MM.1S (cell line): ENCODE measurements at regions not wholly inside any gene's neighbourhood (a gene's known extent, or its start where the extent isn't known, plus 50 kb on each side); places are given as distances from the start of the nearest gene placed in this dataset.

Experiments
- DNase-seq: peaks from one replicate; pipeline ENCODE4 v3.0.0-alpha.2; 2015
- H2AFZ ChIP-seq: fragments of 300-600 bp; sonication (generic); 2 replicates; pipeline ENCODE4 v1.6.0; 2016; ENCODE audit warnings: antibody characterized with exemption, low read length
- H3F3A ChIP-seq: fragments of 300-600 bp; sonication (generic); 2 replicates; pipeline ENCODE4 v1.6.1; 2016; ENCODE audit warnings: mild to moderate bottlenecking, antibody characterized with exemption, low read length, moderate library complexity, mixed read lengths; ENCODE audit not compliant: insufficient read depth
- H3K27ac ChIP-seq: fragments of 300-600 bp; sonication (generic); 2 replicates; pipeline ENCODE4 v1.5.1; 2016; ENCODE audit warnings: mild to moderate bottlenecking, low read length
- H3K27me3 ChIP-seq: fragments of 300-600 bp; sonication (generic); replicated peaks from 2 replicates; pipeline ENCODE4 v1.6.0; 2016; ENCODE audit warnings: low read length; ENCODE audit not compliant: insufficient read depth
- H3K36me3 ChIP-seq: fragments of 300-600 bp; sonication (generic); replicated peaks from 2 replicates; pipeline ENCODE4 v1.6.1; 2016; ENCODE audit warnings: mild to moderate bottlenecking, low read length, mixed read lengths; ENCODE audit not compliant: insufficient read depth
- H3K4me1 ChIP-seq: fragments of 300-600 bp; sonication (generic); 2 replicates; pipeline ENCODE4 v1.6.1; 2016; ENCODE audit warnings: low read length, mixed read lengths
- H3K4me2 ChIP-seq: fragments of 300-600 bp; sonication (generic); 2 replicates; pipeline ENCODE4 v1.6.0; 2016; ENCODE audit warnings: low read depth, low read length
- H3K4me3 ChIP-seq: fragments of 300-600 bp; sonication (generic); 2 replicates; pipeline ENCODE4 v1.5.1; 2016; ENCODE audit warnings: low read length, mixed read lengths
- H3K79me2 ChIP-seq: fragments of 300-600 bp; sonication (generic); 2 replicates; pipeline ENCODE4 v1.6.1; 2016; ENCODE audit warnings: mixed run types, low read length, mixed read lengths
- H3K9ac ChIP-seq: fragments of 300-600 bp; sonication (generic); 2 replicates; pipeline ENCODE4 v1.6.1; 2016; ENCODE audit warnings: low read length, mixed read lengths
- H3K9me2 ChIP-seq: fragments of 300-600 bp; sonication (generic); replicated peaks from 2 replicates; pipeline ENCODE4 v1.6.1; 2016; ENCODE audit warnings: mild to moderate bottlenecking, low read length, mixed read lengths; ENCODE audit not compliant: insufficient read depth
- H3K9me3 ChIP-seq: fragments of 300-600 bp; sonication (generic); replicated peaks from 2 replicates; pipeline ENCODE4 v1.6.1; 2016; ENCODE audit warnings: mild to moderate bottlenecking, low read length, mixed read lengths; ENCODE audit not compliant: insufficient read depth
- H4K20me1 ChIP-seq: fragments of 300-600 bp; sonication (generic); 2 replicates; pipeline ENCODE4 v1.6.1; 2016; ENCODE audit warnings: mild to moderate bottlenecking, low read length, moderate library complexity, mixed read lengths; ENCODE audit not compliant: insufficient read depth
- CTCF ChIP-seq: fragments of 300-600 bp; sonication (generic); IDR thresholded peaks from 2 replicates; pipeline ENCODE4 v1.5.1; 2016; ENCODE audit warnings: antibody characterized with exemption, low read length, mixed read lengths
- EZH2 ChIP-seq: fragments of 300-600 bp; sonication (generic); optimal IDR thresholded peaks from 2 replicates; pipeline ENCODE3; 2017; ENCODE audit warnings: low read depth, mild to moderate bottlenecking, antibody characterized with exemption, low read length, mixed read lengths
- EZH2phosphoT487 ChIP-seq: fragments of 300-600 bp; sonication (generic); IDR thresholded peaks from 2 replicates; pipeline ENCODE4 v1.6.1; 2018; ENCODE audit warnings: antibody characterized with exemption, low read length

GRCh38 chr18:30730915-30731314 is 311.6 kb downstream of the DSC3 start:
- H3F3A ChIP-seq, result no peaks in the 10 kb centered on the region
- no peaks in the 10 kb centered on the region for H3K36me3 ChIP-seq
- no peaks in the 10 kb centered on the region for H4K20me1 ChIP-seq
- no peaks in the 10 kb centered on the region for H3K27me3 ChIP-seq
- H3K9me2 ChIP-seq, result no peaks in the 10 kb centered on the region
- no peaks in the 10 kb centered on the region for H3K79me2 ChIP-seq
- H3K9ac ChIP-seq, result no peak overlapping the region
- TF ChIP-seq EZH2phosphoT487, result no peak
- TF ChIP-seq CTCF, result no peak
- no peak for TF ChIP-seq EZH2
- H3K4me1 ChIP-seq, result no peaks in the 10 kb centered on the region
- no peak overlapping the region for H3K4me3 ChIP-seq
- H3K27ac ChIP-seq, result no peak overlapping the region
- H3K9me3 ChIP-seq, result no peaks in the 10 kb centered on the region
- H3K4me2 ChIP-seq, result no peak overlapping the region
- no peak for DNase-seq
- H2AFZ ChIP-seq, result no peak overlapping the region

- DNase-seq, result no peak
- no peaks in the 10 kb centered on the region for H3K36me3 ChIP-seq
- no peaks in the 10 kb centered on the region for H3F3A ChIP-seq
- no peak overlapping the region for H3K4me2 ChIP-seq
- no peak overlapping the region for H3K4me3 ChIP-seq
- no peak overlapping the region for H3K9ac ChIP-seq
- no peaks in the 10 kb centered on the region for H3K9me3 ChIP-seq
- TF ChIP-seq CTCF (no peak), EZH2phosphoT487 (no peak), EZH2 (no peak)
- H3K27me3 ChIP-seq, result no peaks in the 10 kb centered on the region
- H3K27ac ChIP-seq, result no peak overlapping the region
- no peaks in the 10 kb centered on the region for H4K20me1 ChIP-seq
- H3K4me1 ChIP-seq, result no peaks in the 10 kb centered on the region
- no peaks in the 10 kb centered on the region for H3K79me2 ChIP-seq
- no peak overlapping the region for H2AFZ ChIP-seq
- H3K9me2 ChIP-seq, result no peaks in the 10 kb centered on the region
These were observed 314.7 kb downstream of the DSC3 start for GRCh38 chr18:30727849-30728248.

- H4K20me1 ChIP-seq, result no peaks in the 10 kb centered on the region
These were observed 329.2 kb downstream of the DSC3 start for GRCh38 chr18:30713299-30713698.

More at GRCh38 chr18:30713299-30713698, 329.2 kb downstream of the DSC3 start:
- H3K9ac ChIP-seq, result no peak overlapping the region
- H3K4me3 ChIP-seq, result no peak overlapping the region
- H3K4me1 ChIP-seq, result no peaks in the 10 kb centered on the region
- H2AFZ ChIP-seq, result no peak overlapping the region
- DNase-seq, result no peak
- no peaks in the 10 kb centered on the region for H3K36me3 ChIP-seq
- H3K79me2 ChIP-seq, result no peaks in the 10 kb centered on the region
- H3K9me2 ChIP-seq, result no peaks in the 10 kb centered on the region
- H3K27ac ChIP-seq, result no peak overlapping the region
- H3K27me3 ChIP-seq, result no peaks in the 10 kb centered on the region
- H3K4me2 ChIP-seq, result no peak overlapping the region
- H3F3A ChIP-seq, result no peaks in the 10 kb centered on the region
- H3K9me3 ChIP-seq, result no peaks in the 10 kb centered on the region
- TF ChIP-seq EZH2phosphoT487, result no peak
- TF ChIP-seq CTCF, result no peak
- TF ChIP-seq EZH2, result no peak
